ENCODE measurements at regions not wholly inside any gene's neighbourhood (a gene's known extent, or its start where the extent isn't known, plus 50 kb on each side); places are given as distances from the start of the nearest gene placed in this dataset.
A peak's percentile ranks its signal among the peaks of the same experiment; 100 is the strongest.

DNA sequence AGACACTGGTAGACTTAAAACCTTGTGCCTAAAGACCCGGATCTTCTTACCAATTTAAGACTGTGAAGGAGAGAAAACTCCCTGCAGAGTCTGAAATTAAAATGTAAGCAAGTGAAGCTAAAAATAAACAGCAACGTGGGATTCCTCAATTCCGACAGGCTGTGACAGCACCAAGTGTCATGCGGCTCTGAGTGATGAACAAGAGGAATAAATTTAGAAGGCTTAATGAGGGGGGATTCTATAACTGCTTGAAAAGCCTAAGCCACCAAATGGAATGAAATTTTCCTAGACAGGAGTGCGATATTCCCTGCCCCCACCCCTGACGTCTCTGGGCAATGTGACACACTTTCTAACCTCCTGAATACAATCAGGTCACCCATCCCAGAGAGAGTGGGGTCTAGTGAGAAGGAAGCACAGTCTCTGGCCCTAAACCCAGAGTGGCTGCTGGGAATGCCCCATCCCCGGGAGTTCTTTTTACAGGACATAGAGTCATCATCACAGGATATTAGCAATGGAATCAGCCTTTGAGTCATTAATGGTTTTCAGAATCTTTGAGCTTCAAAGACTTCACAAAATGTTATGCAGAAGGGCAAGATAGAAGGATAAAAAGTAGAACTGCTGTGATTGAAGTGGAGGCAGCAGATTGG is 114.3 kb downstream of the EDEM1 start:
- Mint-ChIP-seq H3K4me3 (ENCODE audit: low read depth, unreplicated experiment) (no peak overlapping the region), H3K36me3 (ENCODE audit: insufficient read depth, unreplicated experiment) (no peaks in the 10 kb centered on the region), H3K9me3 (ENCODE audit: low read depth, unreplicated experiment) (no peaks in the 10 kb centered on the region), H3K27me3 (ENCODE audit: unreplicated experiment) (no peaks in the 10 kb centered on the region), H3K4me1 (ENCODE audit: low read depth, unreplicated experiment) (peaks cover 29% of the 10 kb centered on the region), H3K27ac (ENCODE audit: unreplicated experiment) (no peak overlapping the region)
- BruUV-seq (replicated peaks) = no TSS peak
- intact Hi-C loops (cut with micrococcal nuclease; ENCODE audit: unreplicated experiment) = no loop called here
- CTCF ChIA-PET = no interaction called here
- TF ChIP-seq, protein P1, sequence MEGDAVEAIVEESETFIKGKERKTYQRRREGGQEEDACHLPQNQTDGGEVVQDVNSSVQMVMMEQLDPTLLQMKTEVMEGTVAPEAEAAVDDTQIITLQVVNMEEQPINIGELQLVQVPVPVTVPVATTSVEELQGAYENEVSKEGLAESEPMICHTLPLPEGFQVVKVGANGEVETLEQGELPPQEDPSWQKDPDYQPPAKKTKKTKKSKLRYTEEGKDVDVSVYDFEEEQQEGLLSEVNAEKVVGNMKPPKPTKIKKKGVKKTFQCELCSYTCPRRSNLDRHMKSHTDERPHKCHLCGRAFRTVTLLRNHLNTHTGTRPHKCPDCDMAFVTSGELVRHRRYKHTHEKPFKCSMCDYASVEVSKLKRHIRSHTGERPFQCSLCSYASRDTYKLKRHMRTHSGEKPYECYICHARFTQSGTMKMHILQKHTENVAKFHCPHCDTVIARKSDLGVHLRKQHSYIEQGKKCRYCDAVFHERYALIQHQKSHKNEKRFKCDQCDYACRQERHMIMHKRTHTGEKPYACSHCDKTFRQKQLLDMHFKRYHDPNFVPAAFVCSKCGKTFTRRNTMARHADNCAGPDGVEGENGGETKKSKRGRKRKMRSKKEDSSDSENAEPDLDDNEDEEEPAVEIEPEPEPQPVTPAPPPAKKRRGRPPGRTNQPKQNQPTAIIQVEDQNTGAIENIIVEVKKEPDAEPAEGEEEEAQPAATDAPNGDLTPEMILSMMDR (IDR thresholded peaks at IDR 0.05; ENCODE audit: unreplicated experiment) = no peak
- DNase-seq = no peak

- Mint-ChIP-seq H3K9me3 (ENCODE audit: low read depth, unreplicated experiment) (no peaks in the 10 kb centered on the region), H3K27me3 (ENCODE audit: unreplicated experiment) (no peaks in the 10 kb centered on the region), H3K4me3 (ENCODE audit: low read depth, unreplicated experiment) (no peak overlapping the region), H3K4me1 (ENCODE audit: low read depth, unreplicated experiment) (peaks cover 27% of the 10 kb centered on the region), H3K27ac (ENCODE audit: unreplicated experiment) (no peak overlapping the region), H3K36me3 (ENCODE audit: insufficient read depth, unreplicated experiment) (no peaks in the 10 kb centered on the region)
- intact Hi-C loops (cut with micrococcal nuclease; ENCODE audit: unreplicated experiment) = no loop called here
- DNase-seq = no peak
- CTCF ChIA-PET = no interaction called here
- BruUV-seq (replicated peaks) = no TSS peak
- TF ChIP-seq, protein P1 (IDR thresholded peaks at IDR 0.05; ENCODE audit: unreplicated experiment) = no peak
Observed at GRCh38 chr3:5302661-5303060, 115.2 kb downstream of the EDEM1 start.

GRCh38 chr3:5304188-5304587 is 116.7 kb downstream of the EDEM1 start:
- no peak for DNase-seq
- Mint-ChIP-seq H3K27me3 (ENCODE audit: unreplicated experiment) (no peaks in the 10 kb centered on the region), H3K4me1 (ENCODE audit: low read depth, unreplicated experiment) (peaks cover 23% of the 10 kb centered on the region), H3K36me3 (ENCODE audit: insufficient read depth, unreplicated experiment) (no peaks in the 10 kb centered on the region), H3K27ac (ENCODE audit: unreplicated experiment) (no peak overlapping the region), H3K9me3 (ENCODE audit: low read depth, unreplicated experiment) (no peaks in the 10 kb centered on the region), H3K4me3 (ENCODE audit: low read depth, unreplicated experiment) (no peak overlapping the region)
- CTCF ChIA-PET = no interaction called here
- BruUV-seq (replicated peaks) = no TSS peak
- intact Hi-C loops (cut with micrococcal nuclease; ENCODE audit: unreplicated experiment) = loop anchor here (2.0 kb wide), 2 partner anchors 265 to 495 kb away; no protein-coding TSS in a partner anchor
- TF ChIP-seq, protein P1 (IDR thresholded peaks at IDR 0.05; ENCODE audit: unreplicated experiment) = no peak

- Mint-ChIP-seq H3K27me3 (ENCODE audit: unreplicated experiment) (no peaks in the 10 kb centered on the region), H3K4me1 (ENCODE audit: low read depth, unreplicated experiment) (peaks cover 31% of the 10 kb centered on the region), H3K36me3 (ENCODE audit: insufficient read depth, unreplicated experiment) (no peaks in the 10 kb centered on the region), H3K9me3 (ENCODE audit: low read depth, unreplicated experiment) (no peaks in the 10 kb centered on the region), H3K4me3 (ENCODE audit: low read depth, unreplicated experiment) (no peak overlapping the region), H3K27ac (ENCODE audit: unreplicated experiment) (no peak overlapping the region)
- intact Hi-C loops (cut with micrococcal nuclease; ENCODE audit: unreplicated experiment) = loop anchor here (1.0 to 5.0 kb wide), 4 partner anchors 121 to 494 kb away; no protein-coding TSS in a partner anchor
- CTCF ChIA-PET = no interaction called here
- TF ChIP-seq, protein P1 (IDR thresholded peaks at IDR 0.05; ENCODE audit: unreplicated experiment) = peak; percentile 50
- DNase-seq = peak; percentile 74
- BruUV-seq (replicated peaks) = no TSS peak
Observed at GRCh38 chr3:5304789-5305683, 117.5 kb downstream of the EDEM1 start.

All from Calu3 (cell line).